ENCODE measurements at regions not wholly inside any gene's neighbourhood (a gene's known extent, or its start where the extent isn't known, plus 50 kb on each side); places are given as distances from the start of the nearest gene placed in this dataset.

DNA sequence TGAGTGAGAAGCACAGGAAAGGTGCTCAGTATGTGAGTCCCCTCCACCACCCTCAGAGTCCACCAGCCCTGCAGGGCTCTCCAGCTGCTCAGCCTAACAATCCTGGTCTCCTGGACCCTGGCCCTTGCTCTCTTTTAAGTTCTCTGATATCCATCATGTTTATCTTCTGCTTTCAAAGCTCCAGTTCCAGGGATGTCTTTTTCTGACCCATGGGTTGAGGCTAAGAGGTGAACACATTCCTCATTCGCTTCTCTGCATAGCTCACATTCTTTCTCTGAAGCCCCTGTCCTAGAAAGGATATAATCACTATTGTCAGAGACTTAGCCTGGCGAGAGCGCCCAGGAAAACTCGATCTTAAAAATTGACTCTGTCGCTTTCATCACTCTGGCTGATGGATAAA lies 86.4 kb downstream of the ARL4C start (continued):
- TF ChIP-seq AFF4 (CRISPR knock-in tag; IDR thresholded peaks at IDR 0.05) (no peak), ZNF841 (CRISPR knock-in tag; IDR thresholded peaks at IDR 0.05; ENCODE audit: borderline replicate concordance) (no peak), PHF5A (CRISPR knock-in tag; IDR thresholded peaks at IDR 0.05; ENCODE audit: low read depth, unreplicated experiment) (no peak), SRSF9 (IDR thresholded peaks at IDR 0.05; ENCODE audit: borderline replicate concordance, insufficient read depth, low read depth, low read length, poor library complexity, severe bottlenecking) (no peak), ZFP82 (CRISPR knock-in tag; IDR thresholded peaks at IDR 0.05; ENCODE audit: borderline replicate concordance) (no peak), TGIF2 (CRISPR knock-in tag; IDR thresholded peaks at IDR 0.05) (no peak), FOXA1 (IDR thresholded peaks at IDR 0.05) (no peak), FOXA1 (CRISPR knock-in tag; IDR thresholded peaks at IDR 0.05) (peak; percentile 27; the same call in 1 of the 2 replicates), ZNF251 (CRISPR knock-in tag; IDR thresholded peaks at IDR 0.05) (no peak), FOXK1 (CRISPR knock-in tag; IDR thresholded peaks at IDR 0.05; ENCODE audit: borderline replicate concordance, low read depth) (no peak), ZFP36L1 (CRISPR knock-in tag; IDR thresholded peaks at IDR 0.05) (no peak), SMARCE1 (IDR thresholded peaks at IDR 0.05; ENCODE audit: borderline replicate concordance) (no peak), FOSL2 (CRISPR knock-in tag; IDR thresholded peaks at IDR 0.05) (no peak), TIGD3 (CRISPR knock-in tag; IDR thresholded peaks at IDR 0.05; ENCODE audit: borderline replicate concordance) (no peak), ZMYM3 (CRISPR knock-in tag; IDR thresholded peaks at IDR 0.05) (no peak)
- TF ChIP-seq, protein P1, sequence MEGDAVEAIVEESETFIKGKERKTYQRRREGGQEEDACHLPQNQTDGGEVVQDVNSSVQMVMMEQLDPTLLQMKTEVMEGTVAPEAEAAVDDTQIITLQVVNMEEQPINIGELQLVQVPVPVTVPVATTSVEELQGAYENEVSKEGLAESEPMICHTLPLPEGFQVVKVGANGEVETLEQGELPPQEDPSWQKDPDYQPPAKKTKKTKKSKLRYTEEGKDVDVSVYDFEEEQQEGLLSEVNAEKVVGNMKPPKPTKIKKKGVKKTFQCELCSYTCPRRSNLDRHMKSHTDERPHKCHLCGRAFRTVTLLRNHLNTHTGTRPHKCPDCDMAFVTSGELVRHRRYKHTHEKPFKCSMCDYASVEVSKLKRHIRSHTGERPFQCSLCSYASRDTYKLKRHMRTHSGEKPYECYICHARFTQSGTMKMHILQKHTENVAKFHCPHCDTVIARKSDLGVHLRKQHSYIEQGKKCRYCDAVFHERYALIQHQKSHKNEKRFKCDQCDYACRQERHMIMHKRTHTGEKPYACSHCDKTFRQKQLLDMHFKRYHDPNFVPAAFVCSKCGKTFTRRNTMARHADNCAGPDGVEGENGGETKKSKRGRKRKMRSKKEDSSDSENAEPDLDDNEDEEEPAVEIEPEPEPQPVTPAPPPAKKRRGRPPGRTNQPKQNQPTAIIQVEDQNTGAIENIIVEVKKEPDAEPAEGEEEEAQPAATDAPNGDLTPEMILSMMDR (CRISPR knock-in tag; IDR thresholded peaks at IDR 0.05): no peak
- TF ChIP-seq, protein P2, sequence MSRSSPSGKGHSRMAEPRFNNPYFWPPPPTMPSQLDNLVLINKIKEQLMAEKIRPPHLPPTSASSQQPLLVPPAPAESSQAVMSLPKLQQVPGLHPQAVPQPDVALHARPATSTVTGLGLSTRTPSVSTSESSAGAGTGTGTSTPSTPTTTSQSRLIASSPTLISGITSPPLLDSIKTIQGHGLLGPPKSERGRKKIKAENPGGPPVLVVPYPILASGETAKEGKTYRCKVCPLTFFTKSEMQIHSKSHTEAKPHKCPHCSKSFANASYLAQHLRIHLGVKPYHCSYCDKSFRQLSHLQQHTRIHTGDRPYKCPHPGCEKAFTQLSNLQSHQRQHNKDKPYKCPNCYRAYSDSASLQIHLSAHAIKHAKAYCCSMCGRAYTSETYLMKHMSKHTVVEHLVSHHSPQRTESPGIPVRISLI (CRISPR knock-in tag; IDR thresholded peaks at IDR 0.05; ENCODE audit: borderline replicate concordance): no peak
- TF ChIP-seq, protein P3, sequence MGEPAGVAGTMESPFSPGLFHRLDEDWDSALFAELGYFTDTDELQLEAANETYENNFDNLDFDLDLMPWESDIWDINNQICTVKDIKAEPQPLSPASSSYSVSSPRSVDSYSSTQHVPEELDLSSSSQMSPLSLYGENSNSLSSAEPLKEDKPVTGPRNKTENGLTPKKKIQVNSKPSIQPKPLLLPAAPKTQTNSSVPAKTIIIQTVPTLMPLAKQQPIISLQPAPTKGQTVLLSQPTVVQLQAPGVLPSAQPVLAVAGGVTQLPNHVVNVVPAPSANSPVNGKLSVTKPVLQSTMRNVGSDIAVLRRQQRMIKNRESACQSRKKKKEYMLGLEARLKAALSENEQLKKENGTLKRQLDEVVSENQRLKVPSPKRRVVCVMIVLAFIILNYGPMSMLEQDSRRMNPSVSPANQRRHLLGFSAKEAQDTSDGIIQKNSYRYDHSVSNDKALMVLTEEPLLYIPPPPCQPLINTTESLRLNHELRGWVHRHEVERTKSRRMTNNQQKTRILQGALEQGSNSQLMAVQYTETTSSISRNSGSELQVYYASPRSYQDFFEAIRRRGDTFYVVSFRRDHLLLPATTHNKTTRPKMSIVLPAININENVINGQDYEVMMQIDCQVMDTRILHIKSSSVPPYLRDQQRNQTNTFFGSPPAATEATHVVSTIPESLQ (CRISPR knock-in tag; conservative IDR thresholded peaks at IDR 0.05): no peak

Measured in HepG2 (cell line).